ENCODE measurements at regions not wholly inside any gene's neighbourhood (a gene's known extent, or its start where the extent isn't known, plus 50 kb on each side); places are given as distances from the start of the nearest gene placed in this dataset.

DNA sequence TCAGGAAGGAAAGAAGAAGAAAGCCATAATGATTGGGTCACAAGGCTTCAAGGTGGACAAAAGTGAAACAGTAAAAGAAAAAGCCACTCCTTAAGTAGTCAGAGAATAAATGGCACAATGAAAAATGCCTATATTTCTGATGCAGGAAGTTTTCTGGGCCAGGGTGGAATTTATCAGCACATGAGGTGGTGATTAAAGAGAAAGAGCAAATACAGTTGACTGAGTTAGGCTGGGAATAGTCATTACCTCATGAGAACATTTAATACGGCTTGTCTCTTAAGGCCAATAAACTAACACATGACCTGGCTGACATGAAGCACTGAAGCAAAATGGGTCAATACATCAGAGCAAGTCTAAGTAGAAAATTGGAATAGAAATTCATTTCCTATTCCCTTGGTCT is 499.7 kb downstream of the TMTC2 start:
- Histone ChIP-seq H3K4me3 (ENCODE audit: low read depth, low read length) (no peak overlapping the region), H3K27me3 (ENCODE audit: control insufficient read depth, insufficient read depth, low read length) (no peaks in the 10 kb centered on the region), H3K36me3 (ENCODE audit: control insufficient read depth, insufficient read depth, low read length) (no peaks in the 10 kb centered on the region)
- TF ChIP-seq, protein P1, sequence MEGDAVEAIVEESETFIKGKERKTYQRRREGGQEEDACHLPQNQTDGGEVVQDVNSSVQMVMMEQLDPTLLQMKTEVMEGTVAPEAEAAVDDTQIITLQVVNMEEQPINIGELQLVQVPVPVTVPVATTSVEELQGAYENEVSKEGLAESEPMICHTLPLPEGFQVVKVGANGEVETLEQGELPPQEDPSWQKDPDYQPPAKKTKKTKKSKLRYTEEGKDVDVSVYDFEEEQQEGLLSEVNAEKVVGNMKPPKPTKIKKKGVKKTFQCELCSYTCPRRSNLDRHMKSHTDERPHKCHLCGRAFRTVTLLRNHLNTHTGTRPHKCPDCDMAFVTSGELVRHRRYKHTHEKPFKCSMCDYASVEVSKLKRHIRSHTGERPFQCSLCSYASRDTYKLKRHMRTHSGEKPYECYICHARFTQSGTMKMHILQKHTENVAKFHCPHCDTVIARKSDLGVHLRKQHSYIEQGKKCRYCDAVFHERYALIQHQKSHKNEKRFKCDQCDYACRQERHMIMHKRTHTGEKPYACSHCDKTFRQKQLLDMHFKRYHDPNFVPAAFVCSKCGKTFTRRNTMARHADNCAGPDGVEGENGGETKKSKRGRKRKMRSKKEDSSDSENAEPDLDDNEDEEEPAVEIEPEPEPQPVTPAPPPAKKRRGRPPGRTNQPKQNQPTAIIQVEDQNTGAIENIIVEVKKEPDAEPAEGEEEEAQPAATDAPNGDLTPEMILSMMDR (IDR thresholded peaks at IDR 0.05; ENCODE audit: insufficient read depth, low read length, severe bottlenecking): no peak
- FAIRE-seq (no peak), DNase-seq (ENCODE audit: low read depth) (no peak)

DNA sequence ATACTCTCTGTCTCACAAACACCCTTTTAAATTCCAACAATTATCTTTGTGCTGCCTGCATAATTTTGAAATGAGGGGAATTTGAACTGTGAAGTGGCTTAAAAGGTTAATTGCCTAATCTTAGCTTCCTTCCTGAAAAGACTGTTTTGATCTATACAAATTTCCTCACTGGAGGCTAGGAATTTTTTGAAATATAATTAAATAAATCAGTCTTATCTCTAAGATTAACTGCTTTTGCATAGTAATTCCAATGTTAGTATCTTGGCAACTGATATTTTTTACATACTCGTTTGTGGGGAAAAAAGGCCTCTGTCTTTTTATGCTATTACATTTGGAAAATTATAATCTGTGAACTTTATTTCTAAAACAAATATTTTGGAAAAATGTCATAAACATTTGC is 498.5 kb downstream of the TMTC2 start:
- Histone ChIP-seq H3K27me3 (ENCODE audit: control insufficient read depth, insufficient read depth, low read length) (no peaks in the 10 kb centered on the region), H3K36me3 (ENCODE audit: control insufficient read depth, insufficient read depth, low read length) (no peaks in the 10 kb centered on the region), H3K4me3 (ENCODE audit: low read depth, low read length) (no peak overlapping the region)
- TF ChIP-seq, protein P1 (IDR thresholded peaks at IDR 0.05; ENCODE audit: insufficient read depth, low read length, severe bottlenecking): no peak
- no peak for DNase-seq (ENCODE audit: low read depth)
- FAIRE-seq: no peak

Measured in bronchial epithelial cell (primary cell).